Endothelial cell (in vitro differentiated cells): ENCODE measurements at regions not wholly inside any gene's neighbourhood (a gene's known extent, or its start where the extent isn't known, plus 50 kb on each side); places are given as distances from the start of the nearest gene placed in this dataset.
"Not testable (repeated sequence)": the region's sequence is repeated elsewhere in the genome, so short reads cannot be mapped to it uniquely, and the experiment has no call there.

Experiments used
- DNase-seq: peaks from one replicate; pipeline ENCODE4 v3.0.0; 2021; ENCODE audit warnings: low spot score
- H3K27ac Mint-ChIP-seq: one replicate; pipeline ENCODE4 v1.8.0; 2021; ENCODE audit warnings: mixed read lengths, inconsistent platforms; ENCODE audit not compliant: unreplicated experiment
- H3K27me3 Mint-ChIP-seq: one replicate; pipeline ENCODE4 v1.8.0; 2021; ENCODE audit warnings: mild to moderate bottlenecking, moderate library complexity, mixed read lengths, inconsistent platforms; ENCODE audit not compliant: unreplicated experiment
- H3K36me3 Mint-ChIP-seq: one replicate; pipeline ENCODE4 v1.8.0; 2021; ENCODE audit warnings: mild to moderate bottlenecking, low read depth, mixed read lengths, inconsistent platforms; ENCODE audit not compliant: unreplicated experiment
- H3K4me1 Mint-ChIP-seq: one replicate; pipeline ENCODE4 v1.8.0; 2021; ENCODE audit warnings: mild to moderate bottlenecking, mixed read lengths, inconsistent platforms; ENCODE audit not compliant: unreplicated experiment
- H3K4me3 Mint-ChIP-seq: one replicate; pipeline ENCODE4 v1.8.0; 2021; ENCODE audit warnings: mild to moderate bottlenecking, mixed read lengths, inconsistent platforms; ENCODE audit not compliant: unreplicated experiment
- H3K9me3 Mint-ChIP-seq: one replicate; pipeline ENCODE4 v1.8.0; 2021; ENCODE audit warnings: mixed read lengths, inconsistent platforms; ENCODE audit not compliant: unreplicated experiment
- CTCF ChIP-seq: fragments of 200-600 bp; sonication (generic); IDR thresholded peaks from one replicate; pipeline ENCODE4 v1.5.0; 2021; ENCODE audit warnings: antibody characterized with exemption; ENCODE audit not compliant: unreplicated experiment

GRCh38 chr13:69234171-69234570, 873.5 kb upstream of the ATXN8OS start:
- no peaks in the 10 kb centered on the region for H3K36me3 Mint-ChIP-seq
- H3K9me3 Mint-ChIP-seq = no peaks in the 10 kb centered on the region
- no peak for TF ChIP-seq CTCF
- no peak overlapping the region for H3K27ac Mint-ChIP-seq
- no peak for DNase-seq
- no peak overlapping the region for H3K4me3 Mint-ChIP-seq
- H3K4me1 Mint-ChIP-seq = peaks cover 8% of the 10 kb centered on the region
- H3K27me3 Mint-ChIP-seq = no peaks in the 10 kb centered on the region

GRCh38 chr13:69226427-69226826, 881.2 kb upstream of the ATXN8OS start:
- no peak for TF ChIP-seq CTCF
- H3K9me3 Mint-ChIP-seq = no peaks in the 10 kb centered on the region
- no peak for DNase-seq
- no peak overlapping the region for H3K27ac Mint-ChIP-seq
- H3K36me3 Mint-ChIP-seq = no peaks in the 10 kb centered on the region
- H3K4me3 Mint-ChIP-seq = no peak overlapping the region
- no peaks in the 10 kb centered on the region for H3K4me1 Mint-ChIP-seq
- H3K27me3 Mint-ChIP-seq = no peaks in the 10 kb centered on the region

GRCh38 chr13:69221633-69222498, 885.8 kb upstream of the ATXN8OS start:
- H3K27ac Mint-ChIP-seq, H3K9me3 Mint-ChIP-seq, H3K4me1 Mint-ChIP-seq, DNase-seq, H3K4me3 Mint-ChIP-seq, H3K27me3 Mint-ChIP-seq, H3K36me3 Mint-ChIP-seq: not testable (repeated sequence)

GRCh38 chr13:69213396-69213795, 894.2 kb upstream of the ATXN8OS start:
- Mint-ChIP-seq H3K4me3 (no peak overlapping the region), H3K9me3 (no peaks in the 10 kb centered on the region)

GRCh38 chr13:69204620-69205019, 903.0 kb upstream of the ATXN8OS start:
- H3K27me3 Mint-ChIP-seq = no peaks in the 10 kb centered on the region
- no peaks in the 10 kb centered on the region for H3K4me1 Mint-ChIP-seq
- no peak overlapping the region for H3K4me3 Mint-ChIP-seq
- H3K36me3 Mint-ChIP-seq = no peaks in the 10 kb centered on the region
- no peak overlapping the region for H3K27ac Mint-ChIP-seq
- DNase-seq = no peak
- no peaks in the 10 kb centered on the region for H3K9me3 Mint-ChIP-seq
- TF ChIP-seq CTCF = no peak

More at GRCh38 chr13:69213396-69213795, 894.2 kb upstream of the ATXN8OS start:
- DNase-seq = no peak
- Mint-ChIP-seq H3K27me3 (no peaks in the 10 kb centered on the region), H3K4me1 (no peaks in the 10 kb centered on the region), H3K27ac (no peak overlapping the region), H3K36me3 (no peaks in the 10 kb centered on the region)
- no peak for TF ChIP-seq CTCF
